ENCODE measurements at regions not wholly inside any gene's neighbourhood (a gene's known extent, or its start where the extent isn't known, plus 50 kb on each side); places are given as distances from the start of the nearest gene placed in this dataset.

GRCh38 chr15:36185438-36185837 lies 394.0 kb upstream of the CDIN1 start:
- TF ChIP-seq CTCF (IDR thresholded peaks at IDR 0.05 in 4 of 5, conservative IDR thresholded peaks at IDR 0.05 in 1 of 5) (no peak), POLR2A (IDR thresholded peaks at IDR 0.05) (no peak)
